Endodermal cell (in vitro differentiated cells): ENCODE measurements at regions not wholly inside any gene's neighbourhood (a gene's known extent, or its start where the extent isn't known, plus 50 kb on each side); places are given as distances from the start of the nearest gene placed in this dataset.

Experiments
- DNase-seq: peaks from one replicate; pipeline ENCODE4 v3.0.0-alpha.2; 2017
- H3K27ac ChIP-seq: 2 replicates; pipeline ENCODE4 v1.5.1; 2013; ENCODE audit warnings: mild to moderate bottlenecking, low read depth, low read length, moderate library complexity
- H3K27me3 ChIP-seq: 2 replicates; pipeline ENCODE4 v1.6.1; 2013; ENCODE audit warnings: mild to moderate bottlenecking, low read length, moderate library complexity; ENCODE audit not compliant: insufficient read depth, control insufficient read depth, poor library complexity, severe bottlenecking
- H3K36me3 ChIP-seq: 2 replicates; pipeline ENCODE4 v1.7.0; 2013; ENCODE audit warnings: mild to moderate bottlenecking, low read length, moderate library complexity; ENCODE audit not compliant: control insufficient read depth, insufficient read depth
- H3K4me1 ChIP-seq: one replicate; pipeline ENCODE4 v1.7.0; 2013; ENCODE audit warnings: low read length; ENCODE audit not compliant: control insufficient read depth, insufficient read depth
- H3K4me3 ChIP-seq: 2 replicates; pipeline ENCODE4 v1.5.1; 2013; ENCODE audit warnings: mild to moderate bottlenecking, low read length, moderate library complexity
- H3K9ac ChIP-seq: 2 replicates; pipeline ENCODE4 v1.6.1; 2013; ENCODE audit warnings: mild to moderate bottlenecking, low read length, moderate library complexity; ENCODE audit not compliant: poor library complexity, severe bottlenecking; ENCODE audit errors: extremely low read depth
- H3K9me3 ChIP-seq: 2 replicates; pipeline ENCODE4 v1.6.1; 2013; ENCODE audit warnings: mild to moderate bottlenecking, low read length, moderate library complexity; ENCODE audit not compliant: control insufficient read depth
- H3K27ac Mint-ChIP-seq: 2 replicates; pipeline ENCODE4 v1.8.0; 2020; ENCODE audit warnings: mixed read lengths
- H3K27me3 Mint-ChIP-seq: 2 replicates; pipeline ENCODE4 v1.8.0; 2021; ENCODE audit warnings: mild to moderate bottlenecking, mixed read lengths; ENCODE audit not compliant: insufficient read depth
- H3K36me3 Mint-ChIP-seq: 2 replicates; pipeline ENCODE4 v1.8.0; 2020; ENCODE audit warnings: low read depth, mixed read lengths
- H3K4me1 Mint-ChIP-seq: 2 replicates; pipeline ENCODE4 v1.8.0; 2020; ENCODE audit warnings: mixed read lengths
- H3K4me3 Mint-ChIP-seq: 2 replicates; pipeline ENCODE4 v1.8.0; 2020; ENCODE audit warnings: mild to moderate bottlenecking, moderate library complexity, mixed read lengths
- H3K9me3 Mint-ChIP-seq: 2 replicates; pipeline ENCODE4 v1.8.0; 2020; ENCODE audit warnings: mild to moderate bottlenecking, mixed read lengths
- CTCF ChIP-seq: fragments of 200-600 bp; sonication (generic); conservative IDR thresholded peaks from 2 replicates; pipeline ENCODE4 v1.5.0; 2021; ENCODE audit warnings: antibody characterized with exemption, mild to moderate bottlenecking
- WGBS, 2 experiments: methylation state at CpG; one replicate each; pipeline versions ENCODE4 v1.1.5 to v1.1.7; 2013; ENCODE audit warnings: missing lambda C conversion rate in 2 of 2, mixed read lengths in 1 of 2; ENCODE audit not compliant: insufficient coverage in 1 of 2, insufficient read length in 1 of 2; 5-methylcytosine and 5-hydroxymethylcytosine counted together

GRCh38 chr7:63045575-63045974, 953.1 kb upstream of the ZNF722 start:
- H3K4me1 Mint-ChIP-seq, result no peaks in the 10 kb centered on the region
- H3K36me3 ChIP-seq, result no peaks in the 10 kb centered on the region
- no peak overlapping the region for H3K27ac ChIP-seq
- H3K36me3 Mint-ChIP-seq, result peaks cover 3% of the 10 kb centered on the region
- H3K9me3 Mint-ChIP-seq, result no peaks in the 10 kb centered on the region
- TF ChIP-seq CTCF, result no peak
- no peaks in the 10 kb centered on the region for H3K4me1 ChIP-seq
- H3K27me3 Mint-ChIP-seq, result no peaks in the 10 kb centered on the region
- H3K27me3 ChIP-seq, result no peaks in the 10 kb centered on the region
- no peak overlapping the region for H3K9ac ChIP-seq
- H3K4me3 Mint-ChIP-seq, result no peak overlapping the region
- H3K9me3 ChIP-seq, result peaks cover 88% of the 10 kb centered on the region
- DNase-seq, result no peak
- 30 to 41% methylated on average over 2 of the region's 2 CpGs for WGBS, 2 experiments
- H3K4me3 ChIP-seq, result no peak overlapping the region
- H3K27ac Mint-ChIP-seq, result no peak overlapping the region

GRCh38 chr7:63046612-63047011, 952.0 kb upstream of the ZNF722 start:
- no peak overlapping the region for H3K27ac Mint-ChIP-seq
- Histone ChIP-seq H3K4me3 (no peak overlapping the region), H3K4me1 (no peaks in the 10 kb centered on the region), H3K27me3 (no peaks in the 10 kb centered on the region), H3K9ac (no peak overlapping the region), H3K36me3 (no peaks in the 10 kb centered on the region), H3K9me3 (peaks cover 79% of the 10 kb centered on the region), H3K27ac (no peak overlapping the region)
- no peaks in the 10 kb centered on the region for H3K9me3 Mint-ChIP-seq
- WGBS, 2 experiments, result 58 to 75% methylated on average over 1 to 3 of the region's 3 CpGs
- no peaks in the 10 kb centered on the region for H3K27me3 Mint-ChIP-seq
- no peak overlapping the region for H3K4me3 Mint-ChIP-seq
- TF ChIP-seq CTCF, result no peak
- peaks cover 2% of the 10 kb centered on the region for H3K36me3 Mint-ChIP-seq
- H3K4me1 Mint-ChIP-seq, result no peaks in the 10 kb centered on the region
- no peak for DNase-seq

GRCh38 chr7:63047061-63047460, 951.6 kb upstream of the ZNF722 start:
- Histone ChIP-seq H3K36me3 (no peaks in the 10 kb centered on the region), H3K27ac (no peak overlapping the region), H3K9ac (no peak overlapping the region), H3K27me3 (no peaks in the 10 kb centered on the region), H3K9me3 (peaks cover 74% of the 10 kb centered on the region), H3K4me3 (no peak overlapping the region), H3K4me1 (no peaks in the 10 kb centered on the region)
- H3K27ac Mint-ChIP-seq, result no peak overlapping the region
- no peaks in the 10 kb centered on the region for H3K9me3 Mint-ChIP-seq
- no peak overlapping the region for H3K4me3 Mint-ChIP-seq
- H3K27me3 Mint-ChIP-seq, result no peaks in the 10 kb centered on the region
- peaks cover 2% of the 10 kb centered on the region for H3K36me3 Mint-ChIP-seq
- no peak for TF ChIP-seq CTCF
- no peak for DNase-seq
- WGBS, 2 experiments, result 80% methylated on average over 4 of the region's 4 CpGs; no CpG with 5 or more reads in 1 of the 2 experiments
- H3K4me1 Mint-ChIP-seq, result no peaks in the 10 kb centered on the region
